ENCODE measurements at regions not wholly inside any gene's neighbourhood (a gene's known extent, or its start where the extent isn't known, plus 50 kb on each side); places are given as distances from the start of the nearest gene placed in this dataset.

DNA sequence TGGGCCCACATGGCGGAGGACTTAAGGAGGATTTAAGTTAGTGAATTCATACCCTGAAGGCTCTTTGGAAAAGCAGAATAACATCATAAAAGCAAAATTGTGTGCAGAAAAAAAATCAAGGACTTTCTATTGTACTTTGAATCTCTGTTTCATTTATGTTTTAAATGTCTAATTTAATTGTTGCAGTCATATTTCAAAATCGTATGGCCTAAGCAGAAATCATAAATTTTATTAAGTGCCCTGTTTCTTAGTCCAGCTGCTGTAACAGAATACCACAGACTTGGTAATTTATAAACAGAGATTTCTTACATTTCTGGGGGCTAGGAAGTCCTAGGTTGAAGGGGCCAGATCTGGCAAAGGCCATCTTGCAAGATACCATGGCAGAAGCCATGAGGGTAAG lies 555.6 kb downstream of the LTN1 start:
- Mint-ChIP-seq H3K9me3 (peaks cover 0 to 3% (median 2%) of the 10 kb centered on the region in 7 donors), H3K4me3 (no peak overlapping the region), H3K36me3 (no peaks in the 10 kb centered on the region), H3K4me1 (no peaks in the 10 kb centered on the region), H3K27ac (no peak overlapping the region), H3K27me3 (ENCODE audit: low read depth in 3 of 3) (no peaks in the 10 kb centered on the region)
- no peak overlapping the region for H3K4me3 ChIP-seq (replicated peaks in 1 of 3; ENCODE audit: low read depth in 2 of 3, low read length in 3 of 3)
- intact Hi-C loops (cut with micrococcal nuclease), result no loop called here
- no peaks in the 10 kb centered on the region for H3K79me2 ChIP-seq (ENCODE audit: insufficient read depth, low read length)
- no peak overlapping the region for H2AFZ ChIP-seq (ENCODE audit: insufficient read depth, low read depth, low read length, poor library complexity, severe bottlenecking)
- 100% methylated on average over 1 of the region's 2 CpGs for WGBS (ENCODE audit: insufficient coverage)
- H3K27ac ChIP-seq (ENCODE audit: low read depth in 1 of 2, low read length in 2 of 2), result no peak overlapping the region
- no peaks in the 10 kb centered on the region for H3K36me3 ChIP-seq (replicated peaks in 1 of 2; ENCODE audit: control insufficient read depth in 1 of 2, insufficient read depth in 2 of 2, low read length in 2 of 2)
- H3K27me3 ChIP-seq (ENCODE audit: control insufficient read depth in 2 of 2, insufficient read depth in 2 of 2, low read length in 2 of 2), result no peaks in the 10 kb centered on the region
- no peaks in the 10 kb centered on the region for H4K20me1 ChIP-seq (ENCODE audit: insufficient read depth, low read length)
- no peaks in the 10 kb centered on the region for H3K9me3 ChIP-seq (replicated peaks in 1 of 2; ENCODE audit: control insufficient read depth in 1 of 2, insufficient read depth in 1 of 2, low read length in 2 of 2)
- no peak overlapping the region for H3K9ac ChIP-seq (ENCODE audit: insufficient read depth, low read length, poor library complexity, severe bottlenecking)
- DNase-seq, result no peak
- no peaks in the 10 kb centered on the region for H3K4me1 ChIP-seq (ENCODE audit: control insufficient read depth in 1 of 2, insufficient read depth in 2 of 2, low read length in 2 of 2)
- TF ChIP-seq, protein P1, sequence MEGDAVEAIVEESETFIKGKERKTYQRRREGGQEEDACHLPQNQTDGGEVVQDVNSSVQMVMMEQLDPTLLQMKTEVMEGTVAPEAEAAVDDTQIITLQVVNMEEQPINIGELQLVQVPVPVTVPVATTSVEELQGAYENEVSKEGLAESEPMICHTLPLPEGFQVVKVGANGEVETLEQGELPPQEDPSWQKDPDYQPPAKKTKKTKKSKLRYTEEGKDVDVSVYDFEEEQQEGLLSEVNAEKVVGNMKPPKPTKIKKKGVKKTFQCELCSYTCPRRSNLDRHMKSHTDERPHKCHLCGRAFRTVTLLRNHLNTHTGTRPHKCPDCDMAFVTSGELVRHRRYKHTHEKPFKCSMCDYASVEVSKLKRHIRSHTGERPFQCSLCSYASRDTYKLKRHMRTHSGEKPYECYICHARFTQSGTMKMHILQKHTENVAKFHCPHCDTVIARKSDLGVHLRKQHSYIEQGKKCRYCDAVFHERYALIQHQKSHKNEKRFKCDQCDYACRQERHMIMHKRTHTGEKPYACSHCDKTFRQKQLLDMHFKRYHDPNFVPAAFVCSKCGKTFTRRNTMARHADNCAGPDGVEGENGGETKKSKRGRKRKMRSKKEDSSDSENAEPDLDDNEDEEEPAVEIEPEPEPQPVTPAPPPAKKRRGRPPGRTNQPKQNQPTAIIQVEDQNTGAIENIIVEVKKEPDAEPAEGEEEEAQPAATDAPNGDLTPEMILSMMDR (IDR thresholded peaks at IDR 0.05), result no peak
- H3K4me2 ChIP-seq (replicated peaks; ENCODE audit: extremely low read depth, low read length, poor library complexity, severe bottlenecking), result no peak overlapping the region

DNA sequence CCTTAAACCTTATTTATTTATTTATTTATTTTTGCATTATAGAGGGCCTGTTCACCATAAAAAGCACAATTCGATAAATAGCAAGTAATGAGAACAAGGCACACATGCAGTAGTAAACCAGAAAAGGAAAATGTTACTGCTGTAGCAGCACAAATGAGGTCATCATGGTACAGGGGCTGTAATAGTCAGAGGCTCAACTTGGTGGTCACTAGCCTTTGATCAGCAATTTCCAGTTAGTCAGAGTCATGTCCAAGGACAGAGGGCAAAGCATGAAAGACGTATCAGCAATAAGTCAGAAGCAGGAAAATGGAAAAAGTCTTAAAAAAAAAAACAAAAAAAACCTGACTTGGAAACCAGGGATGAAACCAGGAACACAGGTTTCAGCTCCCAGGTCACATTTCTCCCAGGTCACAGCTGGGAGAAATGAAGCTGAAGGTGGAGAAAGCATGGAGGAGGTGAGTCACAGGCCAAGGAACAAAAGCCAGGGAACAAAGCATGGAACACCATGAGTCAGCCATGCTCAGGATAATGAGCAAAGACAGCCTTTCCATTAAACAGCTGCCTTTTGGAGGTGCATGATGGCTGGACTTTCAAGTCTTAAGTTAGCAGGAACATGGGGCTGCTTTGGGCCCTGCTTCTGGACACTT lies 556.3 kb downstream of the LTN1 start:
- peaks cover 0 to 3% (median 2%) of the 10 kb centered on the region in 7 donors for H3K9me3 Mint-ChIP-seq
- Histone ChIP-seq H3K4me3 (replicated peaks in 1 of 3; ENCODE audit: low read depth in 2 of 3, low read length in 3 of 3) (no peak overlapping the region), H3K9me3 (replicated peaks in 1 of 2; ENCODE audit: control insufficient read depth in 1 of 2, insufficient read depth in 1 of 2, low read length in 2 of 2) (no peaks in the 10 kb centered on the region), H3K27me3 (ENCODE audit: control insufficient read depth in 2 of 2, insufficient read depth in 2 of 2, low read length in 2 of 2) (no peaks in the 10 kb centered on the region), H3K36me3 (replicated peaks in 1 of 2; ENCODE audit: control insufficient read depth in 1 of 2, insufficient read depth in 2 of 2, low read length in 2 of 2) (no peaks in the 10 kb centered on the region), H4K20me1 (ENCODE audit: insufficient read depth, low read length) (no peaks in the 10 kb centered on the region), H3K79me2 (ENCODE audit: insufficient read depth, low read length) (no peaks in the 10 kb centered on the region), H2AFZ (ENCODE audit: insufficient read depth, low read depth, low read length, poor library complexity, severe bottlenecking) (no peak overlapping the region), H3K9ac (ENCODE audit: insufficient read depth, low read length, poor library complexity, severe bottlenecking) (no peak overlapping the region), H3K4me1 (ENCODE audit: control insufficient read depth in 1 of 2, insufficient read depth in 2 of 2, low read length in 2 of 2) (no peaks in the 10 kb centered on the region), H3K27ac (ENCODE audit: low read depth in 1 of 2, low read length in 2 of 2) (no peak overlapping the region), H3K4me2 (replicated peaks; ENCODE audit: extremely low read depth, low read length, poor library complexity, severe bottlenecking) (no peak overlapping the region)
- 63% methylated on average over 1 of the region's 2 CpGs for WGBS (ENCODE audit: insufficient coverage)
- no peaks in the 10 kb centered on the region for H3K4me1 Mint-ChIP-seq
- no peak overlapping the region for H3K4me3 Mint-ChIP-seq
- H3K27me3 Mint-ChIP-seq (ENCODE audit: low read depth in 3 of 3), result no peaks in the 10 kb centered on the region
- no peaks in the 10 kb centered on the region for H3K36me3 Mint-ChIP-seq
- no peak for DNase-seq
- no peak overlapping the region for H3K27ac Mint-ChIP-seq
- intact Hi-C loops (cut with micrococcal nuclease), result no loop called here
- TF ChIP-seq, protein P1 (IDR thresholded peaks at IDR 0.05), result no peak
